DND-41 (cell line): ENCODE measurements at regions not wholly inside any gene's neighbourhood (a gene's known extent, or its start where the extent isn't known, plus 50 kb on each side); places are given as distances from the start of the nearest gene placed in this dataset.
"Not testable (repeated sequence)": the region's sequence is repeated elsewhere in the genome, so short reads cannot be mapped to it uniquely, and the experiment has no call there.

Source experiments
- ATAC-seq: fragments of 200-7000 bp; cut with Tn5 transposase; 3 replicates; pipeline ENCODE4 v1.9.1; 2021; ENCODE audit warnings: low read depth; ENCODE audit not compliant: insufficient read depth
- DNase-seq: peaks from one replicate; pipeline ENCODE4 v3.0.0-alpha.2; 2020
- H2AFZ ChIP-seq: 2 replicates; pipeline ENCODE4 v1.6.0; 2012; ENCODE audit warnings: low read depth, low read length
- H3K27ac ChIP-seq: 2 replicates; pipeline ENCODE4 v1.5.1; 2012; ENCODE audit warnings: low read length, inconsistent platforms
- H3K27me3 ChIP-seq: fragments of 200-600 bp; sonication (generic); 2 replicates; pipeline ENCODE4 v1.6.0; 2012; ENCODE audit warnings: low read length, mild to moderate bottlenecking, inconsistent platforms; ENCODE audit not compliant: insufficient read depth, poor library complexity
- H3K36me3 ChIP-seq: 2 replicates; pipeline ENCODE4 v1.5.1; 2012; ENCODE audit warnings: low read length, inconsistent platforms; ENCODE audit not compliant: insufficient read depth
- H3K4me1 ChIP-seq: 2 replicates; pipeline ENCODE4 v1.5.1; 2012; ENCODE audit warnings: mild to moderate bottlenecking, low read length; ENCODE audit not compliant: insufficient read depth
- H3K4me2 ChIP-seq: 2 replicates; pipeline ENCODE4 v1.6.0; 2012; ENCODE audit warnings: mild to moderate bottlenecking, moderate library complexity, low read length, inconsistent platforms; ENCODE audit not compliant: insufficient read depth
- H3K4me3 ChIP-seq, 2 experiments: fragments of 200-600 bp in 1 of 2; shearing (Covaris generic) in 1 of 2; 2 replicates each; pipeline ENCODE4 v1.5.1; 2012 to 2016; ENCODE audit warnings: inconsistent platforms in 2 of 2, low read length in 2 of 2, mild to moderate bottlenecking in 2 of 2, low read depth in 1 of 2, moderate library complexity in 1 of 2
- H3K79me2 ChIP-seq: 2 replicates; pipeline ENCODE4 v1.6.0; 2012; ENCODE audit warnings: low read length, inconsistent platforms; ENCODE audit not compliant: insufficient read depth
- H3K9ac ChIP-seq: 2 replicates; pipeline ENCODE4 v1.6.0; 2012; ENCODE audit warnings: low read depth, mild to moderate bottlenecking, inconsistent platforms, low read length, moderate library complexity
- H3K9me3 ChIP-seq: 2 replicates; pipeline ENCODE4 v1.5.1; 2012; ENCODE audit warnings: low read length, moderate library complexity, mild to moderate bottlenecking, inconsistent platforms; ENCODE audit not compliant: insufficient read depth, severe bottlenecking
- H4K20me1 ChIP-seq: 2 replicates; pipeline ENCODE4 v1.6.0; 2012; ENCODE audit warnings: low read length; ENCODE audit not compliant: insufficient read depth
- CTCF ChIP-seq: IDR thresholded peaks from 2 replicates; pipeline ENCODE4 v1.5.1; 2012; ENCODE audit warnings: borderline replicate concordance, low read length, moderate library complexity, mild to moderate bottlenecking; ENCODE audit not compliant: poor library complexity, severe bottlenecking; ENCODE audit errors: extremely low read depth
- EZH2 ChIP-seq: IDR thresholded peaks from 3 replicates; pipeline ENCODE4 v1.6.1; 2012; ENCODE audit warnings: borderline replicate concordance, low read depth, mild to moderate bottlenecking, moderate library complexity, low read length, inconsistent platforms; ENCODE audit not compliant: severe bottlenecking

GRCh38 chr13:110967156-110967855 is 52.4 kb upstream of the ANKRD10 start:
- DNase-seq, H3K27ac ChIP-seq, ATAC-seq: not testable (repeated sequence)

GRCh38 chr13:110965755-110966134 is 50.9 kb upstream of the ANKRD10 start:
- no peak for DNase-seq
- H3K9ac ChIP-seq: no peak overlapping the region
- no peak overlapping the region for H2AFZ ChIP-seq
- H4K20me1 ChIP-seq: no peaks in the 10 kb centered on the region
- no peaks in the 10 kb centered on the region for H3K79me2 ChIP-seq
- H3K9me3 ChIP-seq: peaks cover 39% of the 10 kb centered on the region
- no peaks in the 10 kb centered on the region for H3K4me1 ChIP-seq
- no peak overlapping the region for H3K27ac ChIP-seq
- no peaks in the 10 kb centered on the region for H3K27me3 ChIP-seq
- no peak for ATAC-seq
- no peaks in the 10 kb centered on the region for H3K36me3 ChIP-seq
- no peak overlapping the region for H3K4me2 ChIP-seq
- no peak for TF ChIP-seq CTCF
- no peak for TF ChIP-seq EZH2
- no peak overlapping the region for H3K4me3 ChIP-seq

More at GRCh38 chr13:110967156-110967855, 52.4 kb upstream of the ANKRD10 start:
- not testable (repeated sequence) for H3K36me3 ChIP-seq, H3K4me2 ChIP-seq, H3K79me2 ChIP-seq, H3K9ac ChIP-seq, H3K27me3 ChIP-seq, H4K20me1 ChIP-seq, H3K4me1 ChIP-seq, H3K4me3 ChIP-seq, H2AFZ ChIP-seq
- peaks cover 28% of the 10 kb centered on the region for H3K9me3 ChIP-seq

GRCh38 chr13:110965038-110965754 is 50.3 kb upstream of the ANKRD10 start:
- Histone ChIP-seq H3K79me2 (no peaks in the 10 kb centered on the region), H3K36me3 (no peaks in the 10 kb centered on the region), H3K4me1 (no peaks in the 10 kb centered on the region), H3K4me3 (no peak overlapping the region), H3K27ac (no peak overlapping the region), H3K27me3 (no peaks in the 10 kb centered on the region), H2AFZ (no peak overlapping the region), H3K4me2 (no peak overlapping the region), H3K9me3 (peaks cover 39% of the 10 kb centered on the region), H4K20me1 (no peaks in the 10 kb centered on the region), H3K9ac (no peak overlapping the region)
- ATAC-seq: no peak
- no peak for DNase-seq
- TF ChIP-seq CTCF (no peak), EZH2 (no peak)
